Left ventricle myocardium superior (tissue), 1 donor: ENCODE measurements at regions not wholly inside any gene's neighbourhood (a gene's known extent, or its start where the extent isn't known, plus 50 kb on each side); places are given as distances from the start of the nearest gene placed in this dataset.

Source experiments
- ATAC-seq: fragments of 200-7000 bp; cut with Tn5 transposase; one replicate; pipeline ENCODE4 v1.9.1; 2020; ENCODE audit warnings: mild to moderate bottlenecking, moderate library complexity
- DNase-seq: peaks from one replicate; pipeline ENCODE4 v3.0.0-alpha.2; 2020
- intact Hi-C: fragments of 100-400 bp; cut with micrococcal nuclease; formaldehyde crosslinking; loops from one replicate; pipeline ENCODE4 v1.11.0; 2022
- donor health status: DM: no; HTN: yes; CAD: no; lungs with severe emphysema.

GRCh38 chr2:9092383-9093282, 89.1 kb upstream of the MBOAT2 start:
- no peak for DNase-seq
- ATAC-seq = no peak
- intact Hi-C loops = no loop called here

GRCh38 chr2:9091811-9092210, 88.3 kb upstream of the MBOAT2 start:
- intact Hi-C loops = no loop called here

DNA sequence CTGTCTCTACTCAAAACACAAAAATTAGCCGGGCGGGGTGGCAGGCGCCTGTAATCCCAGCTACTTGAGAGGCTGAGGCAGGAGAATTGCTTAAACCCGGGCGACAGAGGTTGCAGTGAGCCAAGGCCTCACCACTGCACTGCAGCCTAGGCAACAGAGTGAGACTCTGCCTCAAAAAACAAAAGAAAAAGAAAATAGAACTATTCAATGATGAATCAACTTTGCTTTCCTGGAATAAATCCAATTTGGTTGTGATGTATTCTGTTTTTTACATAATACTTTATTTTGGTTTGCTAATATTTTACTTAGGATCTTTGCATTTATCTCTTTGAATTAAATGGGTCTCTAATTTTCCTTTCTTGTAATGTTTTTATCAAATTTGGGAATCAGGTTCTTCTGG, 86.3 kb upstream of the MBOAT2 start:
- intact Hi-C loops = no loop called here
- DNase-seq = no peak
- no peak for ATAC-seq

More at GRCh38 chr2:9091811-9092210, 88.3 kb upstream of the MBOAT2 start:
- no peak for ATAC-seq
- no peak for DNase-seq

GRCh38 chr2:9087121-9087681, 83.7 kb upstream of the MBOAT2 start:
- ATAC-seq (no peak), DNase-seq (no peak)
- intact Hi-C loops = no loop called here

DNA sequence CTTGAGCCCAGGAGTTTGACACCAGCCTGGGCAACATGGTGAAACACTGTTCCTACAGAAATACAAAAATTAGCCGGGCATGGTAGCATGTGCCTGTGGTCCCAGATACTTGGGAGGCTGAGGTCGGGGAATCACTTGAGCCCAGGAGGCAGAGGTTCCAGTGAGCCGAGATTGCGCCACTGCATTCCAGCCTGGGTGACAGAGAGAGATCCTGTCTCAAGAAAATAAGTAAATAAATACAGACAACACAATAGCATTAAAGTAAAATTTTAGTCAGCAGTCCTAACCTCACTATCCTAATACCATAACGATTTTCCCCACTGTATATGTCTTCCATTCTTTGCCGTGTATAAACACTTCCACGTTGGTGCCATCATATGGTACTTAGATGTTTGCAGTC, 83.0 kb upstream of the MBOAT2 start:
- intact Hi-C loops = no loop called here
- no peak for ATAC-seq
- no peak for DNase-seq

DNA sequence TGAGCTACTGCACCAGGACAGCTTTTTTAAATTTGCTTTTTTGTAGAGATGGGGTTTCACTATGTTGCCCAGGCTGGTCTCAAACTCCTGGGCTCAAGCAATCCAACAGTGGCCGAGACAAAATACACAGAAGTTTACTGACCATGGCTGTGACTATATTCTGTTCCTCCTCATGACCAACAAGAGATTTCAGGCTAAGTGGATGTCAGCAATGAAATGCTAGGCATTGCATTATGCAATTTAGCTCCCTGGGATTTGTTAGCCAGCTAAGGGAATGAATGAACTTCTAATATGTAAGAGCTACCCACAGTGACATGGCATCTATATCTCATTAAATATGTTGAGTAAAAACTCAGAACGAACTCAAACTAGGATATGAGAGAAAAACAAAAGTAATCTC, 81.9 kb upstream of the MBOAT2 start:
- DNase-seq (no peak), ATAC-seq (peak; percentile 26)
- intact Hi-C loops = no loop called here

GRCh38 chr2:9083287-9083686, 79.8 kb upstream of the MBOAT2 start:
- DNase-seq (no peak), ATAC-seq (no peak)
- intact Hi-C loops = no loop called here

DNA sequence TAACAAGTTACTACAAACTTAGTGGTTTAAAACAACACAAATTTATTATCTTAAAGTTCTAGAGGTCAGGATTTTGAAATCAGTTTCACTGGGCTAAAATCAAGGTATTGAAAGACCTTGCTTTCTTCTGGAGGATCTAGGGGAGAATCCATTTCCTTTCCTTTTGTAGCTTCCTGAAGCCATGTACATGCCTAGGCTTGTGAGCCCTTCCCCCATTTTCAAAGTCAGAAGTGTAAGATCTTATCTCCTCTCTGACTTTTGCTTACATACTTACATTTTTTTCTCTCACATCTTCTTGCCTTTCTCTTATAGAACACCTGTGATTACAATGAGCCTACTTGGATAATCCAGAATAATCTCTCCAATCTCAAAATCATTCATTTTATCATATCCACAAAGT, 78.7 kb upstream of the MBOAT2 start:
- DNase-seq (no peak), ATAC-seq (no peak)
- intact Hi-C loops = no loop called here

GRCh38 chr2:9081750-9082149, 78.3 kb upstream of the MBOAT2 start:
- intact Hi-C loops = no loop called here
- no peak for ATAC-seq
- DNase-seq = no peak

GRCh38 chr2:9078405-9078804, 74.9 kb upstream of the MBOAT2 start:
- intact Hi-C loops = no loop called here
- DNase-seq (no peak), ATAC-seq (no peak)

DNA sequence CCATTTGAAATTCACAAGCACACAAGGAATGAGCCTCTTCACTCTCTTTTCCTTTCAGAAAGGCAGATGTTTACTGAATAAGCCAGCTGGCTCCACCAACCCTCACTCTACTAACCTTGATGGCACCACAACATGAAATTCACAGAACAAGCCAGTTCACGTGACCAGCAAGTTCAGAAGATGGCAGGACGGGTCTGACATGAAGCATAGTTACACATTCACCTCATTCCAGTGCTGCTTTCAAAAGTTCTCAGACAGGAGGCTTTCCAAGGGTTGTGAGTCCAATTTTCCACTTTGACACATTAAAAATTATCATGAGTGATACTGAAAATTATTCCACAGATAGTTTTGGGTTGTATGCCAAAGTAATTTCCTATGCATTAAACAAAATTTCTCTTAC, 74.2 kb upstream of the MBOAT2 start:
- DNase-seq = no peak
- intact Hi-C loops = no loop called here
- ATAC-seq = no peak

- ATAC-seq = no peak
- intact Hi-C loops = no loop called here
Measured at GRCh38 chr2:9076755-9077154, 73.3 kb upstream of the MBOAT2 start.

DNA sequence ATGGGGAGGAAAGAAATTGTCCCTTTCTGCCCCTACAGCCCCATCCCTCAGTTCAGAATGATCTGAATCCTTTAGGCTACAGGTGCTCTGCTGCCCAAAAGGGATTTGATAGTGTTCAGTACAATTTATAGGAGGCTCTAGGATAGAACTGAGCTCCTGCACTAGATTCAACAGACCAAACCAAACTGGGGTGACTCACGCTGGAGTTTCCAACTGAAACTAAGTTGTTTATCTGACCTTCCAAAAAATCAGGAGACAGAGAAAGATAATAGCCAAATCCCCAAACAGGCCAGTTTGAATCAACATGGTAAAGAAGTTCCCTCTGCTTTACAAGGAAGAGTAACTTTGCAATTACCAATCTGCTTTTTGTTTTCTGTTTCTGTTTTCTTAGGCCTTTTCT, 72.7 kb upstream of the MBOAT2 start:
- DNase-seq (no peak), ATAC-seq (no peak)
- intact Hi-C loops = no loop called here

More at GRCh38 chr2:9076755-9077154, 73.3 kb upstream of the MBOAT2 start:
- no peak for DNase-seq

- no peak for ATAC-seq
- no peak for DNase-seq
- intact Hi-C loops = no loop called here
Measured at GRCh38 chr2:9074930-9075329, 71.4 kb upstream of the MBOAT2 start.

DNA sequence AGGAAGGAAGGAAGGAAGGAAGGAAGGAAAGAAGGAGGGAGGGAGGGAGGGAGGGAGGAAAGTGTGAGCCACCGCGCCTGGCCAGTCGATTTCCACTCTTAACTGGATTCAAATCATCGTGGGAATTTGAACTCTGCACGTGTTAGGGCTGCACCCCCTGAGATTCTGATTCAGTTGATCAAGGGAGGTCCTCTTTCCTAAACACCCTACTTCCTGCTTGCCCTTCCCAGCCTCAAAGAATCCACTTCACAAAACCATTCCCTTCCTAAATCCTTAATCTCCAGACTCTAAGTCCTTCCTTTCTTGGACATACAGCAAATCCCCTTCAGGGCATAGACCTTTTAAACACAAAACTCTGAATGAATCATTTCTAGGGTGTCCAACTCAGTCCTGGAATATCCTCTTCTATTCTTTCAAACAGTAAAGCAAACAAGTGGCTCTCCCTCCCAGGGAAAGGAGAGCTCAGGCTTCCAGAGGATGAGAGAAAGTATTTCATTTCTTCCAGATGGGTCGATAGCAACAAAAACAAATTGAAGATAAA, 68.2 kb upstream of the MBOAT2 start:
- ATAC-seq (no peak), DNase-seq (no peak)
- intact Hi-C loops = no loop called here

- no peak for DNase-seq
- intact Hi-C loops = no loop called here
- ATAC-seq = no peak
Measured at GRCh38 chr2:9071032-9071431, 67.5 kb upstream of the MBOAT2 start.

DNA sequence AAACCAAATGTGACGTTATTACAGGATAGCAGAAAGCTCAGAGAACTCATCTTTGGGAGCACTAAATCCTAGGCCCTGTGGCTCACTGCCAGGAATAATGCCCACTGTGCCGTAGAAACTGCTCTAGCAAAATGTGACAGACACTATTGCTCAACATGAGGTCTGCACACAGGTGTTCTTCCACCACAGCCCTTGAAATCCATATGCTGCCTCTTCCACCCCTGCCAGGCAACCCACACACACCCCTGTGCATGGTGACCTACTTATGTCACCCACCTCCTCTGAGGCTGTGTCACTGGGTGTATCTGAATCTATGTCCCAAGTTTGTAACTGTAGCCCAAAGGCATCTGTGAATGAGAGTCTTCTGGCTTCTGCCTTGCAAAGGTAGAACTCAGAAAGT, 66.1 kb upstream of the MBOAT2 start:
- DNase-seq = no peak
- ATAC-seq = no peak
- intact Hi-C loops = no loop called here

DNA sequence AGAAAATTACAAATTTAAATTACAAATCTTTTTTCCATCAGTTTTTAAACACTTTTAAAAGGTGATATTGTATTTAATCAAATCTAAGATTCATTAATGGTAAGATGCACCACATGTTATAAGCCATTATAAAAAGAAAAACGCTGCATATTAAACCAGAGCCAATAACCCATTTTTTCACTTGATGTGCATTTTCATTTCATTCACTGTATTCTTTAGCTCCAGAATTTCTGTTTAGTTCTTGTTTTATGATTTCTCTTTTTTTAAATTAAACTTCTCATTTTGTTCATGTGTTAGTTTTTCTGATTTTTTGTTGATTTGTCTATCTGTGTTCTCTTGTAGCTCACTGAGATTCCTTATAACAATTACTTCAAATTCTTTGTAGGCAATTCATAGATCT, 62.4 kb upstream of the MBOAT2 start:
- intact Hi-C loops = no loop called here
- DNase-seq (no peak), ATAC-seq (no peak)

GRCh38 chr2:9063023-9063606, 59.6 kb upstream of the MBOAT2 start:
- DNase-seq (no peak), ATAC-seq (no peak)
- intact Hi-C loops = no loop called here

GRCh38 chr2:9060819-9061218, 57.3 kb upstream of the MBOAT2 start:
- DNase-seq (no peak), ATAC-seq (no peak)
- intact Hi-C loops = no loop called here
